ENCODE measurements at regions not wholly inside any gene's neighbourhood (a gene's known extent, or its start where the extent isn't known, plus 50 kb on each side); places are given as distances from the start of the nearest gene placed in this dataset.

DNA sequence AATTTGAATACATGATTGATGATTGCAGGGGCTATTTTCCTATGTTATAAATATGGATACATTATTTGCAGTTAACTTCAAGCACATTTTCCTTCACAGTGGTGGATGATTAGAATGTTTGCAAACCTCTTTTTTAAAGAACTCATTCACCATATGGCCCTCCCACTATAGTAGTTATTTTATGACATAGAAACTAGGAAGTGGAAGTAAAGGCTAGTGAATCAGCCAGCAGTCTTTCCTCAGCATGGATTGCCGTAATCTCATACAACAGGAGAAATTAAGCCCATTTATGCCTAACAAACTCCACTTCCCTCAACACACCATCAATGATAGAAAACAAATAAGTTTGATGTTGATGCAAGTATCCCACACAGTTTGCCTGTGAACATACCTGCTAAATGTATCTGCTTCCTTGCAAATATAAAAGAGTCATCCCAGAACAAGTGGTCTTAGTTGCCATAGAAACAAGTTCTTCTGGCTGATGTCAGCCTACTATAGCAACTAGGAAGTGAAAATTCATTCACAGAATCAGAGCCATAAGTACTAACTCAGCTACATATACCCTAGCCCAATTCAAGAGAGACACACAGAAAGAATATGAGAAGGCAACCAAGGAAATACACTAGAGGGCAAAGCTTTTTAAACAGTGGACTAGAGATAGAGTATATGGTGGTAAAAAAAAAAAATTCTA lies 100.9 kb upstream of the RADX start:
- H3K27me3 ChIP-seq (replicated peaks; ENCODE audit: control insufficient read depth, insufficient read depth, low read length) = peaks cover 20% of the 10 kb centered on the region
- H3K4me1 ChIP-seq (ENCODE audit: control insufficient read depth, insufficient read depth, low read length) = no peaks in the 10 kb centered on the region
- H3K9me3 ChIP-seq (ENCODE audit: control insufficient read depth, low read length) = peaks cover 5% of the 10 kb centered on the region
- no peaks in the 10 kb centered on the region for H3K36me3 ChIP-seq (ENCODE audit: control insufficient read depth, insufficient read depth, low read length, severe bottlenecking)
- DNase-seq (ENCODE audit: low read depth) = no peak
- H3K9ac ChIP-seq (ENCODE audit: low read length) = no peak overlapping the region
- no peak overlapping the region for H3K4me3 ChIP-seq (ENCODE audit: low read length)

Measured in adipocyte (in vitro differentiated cells).